Activated gamma-delta T cell (primary cell): ENCODE measurements at regions not wholly inside any gene's neighbourhood (a gene's known extent, or its start where the extent isn't known, plus 50 kb on each side); places are given as distances from the start of the nearest gene placed in this dataset.
"Not testable (repeated sequence)": the region's sequence is repeated elsewhere in the genome, so short reads cannot be mapped to it uniquely, and the experiment has no call there.

Source experiments
- DNase-seq: peaks from one replicate; lab custom pipeline; 2025; lab: John Stamatoyannopoulos, UW

DNA sequence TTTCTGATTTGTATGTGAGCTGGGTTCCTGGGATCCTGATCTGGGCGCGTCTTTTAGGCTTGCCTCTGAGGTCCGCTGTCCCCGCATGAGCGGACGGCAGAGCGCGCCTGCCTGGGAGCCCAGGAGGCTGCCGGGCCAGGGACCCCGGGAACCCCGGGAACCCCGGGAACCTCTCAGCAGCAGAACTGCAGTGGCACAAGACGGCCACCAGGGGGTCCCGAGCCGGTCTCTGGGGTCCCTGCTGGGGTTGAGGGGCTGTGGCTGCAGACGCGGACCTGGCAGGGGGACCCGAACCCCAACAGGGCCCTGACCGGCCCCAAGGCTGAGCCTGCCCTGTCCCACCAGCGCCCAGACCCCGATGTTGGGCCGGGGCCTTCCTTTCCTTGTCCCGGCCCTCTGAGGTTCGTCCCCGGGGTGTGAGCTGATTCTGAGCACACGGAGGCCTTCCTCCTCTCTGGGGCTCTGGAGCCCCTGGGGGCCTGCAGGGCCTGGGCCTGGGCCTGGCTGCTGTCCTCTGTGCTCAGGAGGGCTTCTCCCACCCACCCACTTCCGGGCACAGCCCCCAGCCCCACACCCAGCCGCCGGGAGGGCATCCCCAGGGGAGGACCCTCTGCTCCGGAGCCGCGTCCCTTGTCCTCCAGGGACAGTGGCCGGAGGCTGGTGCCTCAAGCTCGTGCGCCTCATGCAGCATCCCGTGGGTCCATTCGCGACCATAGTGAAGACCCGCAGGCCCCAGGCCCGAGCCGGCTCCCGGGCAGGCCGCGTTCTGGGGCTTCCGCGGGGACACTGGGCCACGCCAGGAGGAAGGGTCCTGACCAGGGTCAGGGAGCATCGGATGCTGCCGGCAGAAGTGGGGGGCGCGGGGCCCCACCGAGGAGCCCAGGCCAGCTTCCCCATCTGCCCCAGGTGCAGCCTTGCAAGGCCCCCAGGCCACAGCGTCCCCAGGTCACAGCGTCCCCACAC is 152.9 kb downstream of the TMEM121 start:
- DNase-seq, result not testable (repeated sequence)

DNA sequence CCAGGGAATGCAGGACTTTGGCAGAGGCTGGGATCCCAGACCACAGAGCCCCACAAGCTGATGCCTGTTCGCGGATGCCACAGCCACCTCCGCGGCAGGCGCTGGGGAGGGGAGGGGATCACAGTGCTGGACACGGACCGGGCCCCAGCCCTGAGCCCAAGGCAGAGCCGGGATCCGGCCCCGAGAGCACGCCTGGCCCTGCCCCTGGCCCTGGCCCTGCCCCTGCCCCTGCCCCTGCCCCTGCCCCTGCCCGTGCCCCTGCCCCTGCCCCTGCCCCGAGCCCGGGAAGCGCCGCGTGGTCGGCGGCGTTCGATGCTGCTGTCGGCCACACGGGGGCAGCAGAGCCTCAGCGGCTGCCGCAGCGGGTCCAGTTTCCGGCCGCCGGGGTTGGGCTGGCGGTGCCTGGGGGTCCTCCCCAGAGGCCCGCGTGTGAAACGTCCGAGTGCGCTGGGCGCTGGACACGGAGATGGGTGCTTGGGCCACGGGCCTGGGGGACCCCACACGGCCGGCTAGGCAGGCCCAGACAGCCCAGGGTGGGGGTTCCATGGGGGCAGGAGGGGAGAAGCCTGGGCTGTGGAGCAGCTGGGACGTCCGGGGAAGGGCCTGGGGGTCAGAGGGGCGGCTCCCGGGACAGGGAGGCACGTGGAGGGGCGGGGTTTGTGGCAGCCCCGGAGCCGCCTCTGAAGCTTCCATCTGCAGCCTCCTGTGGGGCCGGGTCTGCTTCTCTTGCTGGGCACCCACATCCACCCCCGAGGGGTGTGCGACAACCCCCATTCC is 153.8 kb downstream of the TMEM121 start:
- DNase-seq, result not testable (repeated sequence)

DNA sequence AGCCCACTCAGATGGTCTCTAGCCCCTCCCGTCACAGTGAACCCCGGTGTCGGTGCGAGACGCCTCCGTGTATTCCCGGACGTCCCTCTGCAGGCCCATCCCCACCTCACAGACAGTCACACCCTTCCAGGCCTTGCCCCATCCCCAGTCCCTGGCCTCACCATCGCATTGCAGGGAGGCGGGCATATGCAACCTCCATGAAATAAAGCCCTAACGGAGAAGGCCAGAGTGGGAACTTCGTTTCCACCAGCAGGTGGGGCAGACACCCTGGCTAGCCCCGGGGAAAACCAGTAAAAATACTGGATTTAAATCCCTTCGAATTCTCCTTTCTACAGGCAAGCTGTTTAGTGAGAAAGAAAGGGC is 154.3 kb downstream of the TMEM121 start:
- DNase-seq, result not testable (repeated sequence)

DNA sequence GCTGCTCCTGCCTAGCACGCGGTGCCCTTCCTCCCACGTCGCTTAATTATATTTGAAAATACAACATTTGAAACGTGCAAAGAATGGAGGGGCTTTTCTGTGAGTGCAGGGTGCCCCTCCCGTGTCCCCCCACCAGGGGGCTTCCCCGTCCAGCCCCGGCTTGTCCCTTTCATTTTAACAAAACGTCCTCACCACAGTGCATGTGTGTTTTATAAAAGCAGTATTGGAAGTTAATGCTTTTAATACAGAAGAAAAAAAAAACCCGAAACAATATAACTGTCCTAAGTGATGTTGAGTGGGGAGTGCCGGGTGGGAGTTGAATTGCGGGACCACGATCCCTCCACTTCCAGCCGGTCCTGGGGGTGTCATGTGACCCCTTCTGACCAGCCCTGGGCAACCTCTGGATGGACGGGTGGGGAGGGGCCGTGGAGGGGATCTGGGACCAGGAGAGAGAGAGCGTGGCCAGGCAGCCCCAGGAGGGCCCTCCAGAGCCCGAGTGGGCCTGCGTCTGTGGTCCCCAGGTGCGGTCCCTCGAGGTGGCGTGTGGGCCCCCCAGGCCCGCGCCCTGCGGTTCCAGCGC is 155.3 kb downstream of the TMEM121 start:
- not testable (repeated sequence) for DNase-seq

DNA sequence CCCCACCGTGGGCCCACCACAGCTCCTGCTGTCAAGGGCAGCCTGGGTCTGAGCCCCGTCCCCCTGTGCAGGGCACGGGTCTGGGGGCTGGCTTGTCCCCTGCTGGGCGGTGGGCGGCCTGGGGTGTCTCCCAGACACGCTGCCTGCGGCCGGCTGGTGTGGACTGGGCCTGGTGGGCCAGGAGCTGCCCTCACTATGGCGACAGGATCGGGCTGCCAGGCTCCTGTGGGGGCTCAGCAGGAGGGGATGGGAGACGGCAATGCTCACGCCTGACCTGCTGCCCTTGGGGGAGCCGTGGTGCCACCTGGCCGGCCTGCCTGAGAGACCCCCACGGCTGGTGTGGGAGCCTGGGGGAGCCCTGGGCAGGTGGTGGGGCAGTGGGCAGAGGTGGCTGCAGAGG is 156.1 kb downstream of the TMEM121 start:
- DNase-seq, result not testable (repeated sequence)

DNA sequence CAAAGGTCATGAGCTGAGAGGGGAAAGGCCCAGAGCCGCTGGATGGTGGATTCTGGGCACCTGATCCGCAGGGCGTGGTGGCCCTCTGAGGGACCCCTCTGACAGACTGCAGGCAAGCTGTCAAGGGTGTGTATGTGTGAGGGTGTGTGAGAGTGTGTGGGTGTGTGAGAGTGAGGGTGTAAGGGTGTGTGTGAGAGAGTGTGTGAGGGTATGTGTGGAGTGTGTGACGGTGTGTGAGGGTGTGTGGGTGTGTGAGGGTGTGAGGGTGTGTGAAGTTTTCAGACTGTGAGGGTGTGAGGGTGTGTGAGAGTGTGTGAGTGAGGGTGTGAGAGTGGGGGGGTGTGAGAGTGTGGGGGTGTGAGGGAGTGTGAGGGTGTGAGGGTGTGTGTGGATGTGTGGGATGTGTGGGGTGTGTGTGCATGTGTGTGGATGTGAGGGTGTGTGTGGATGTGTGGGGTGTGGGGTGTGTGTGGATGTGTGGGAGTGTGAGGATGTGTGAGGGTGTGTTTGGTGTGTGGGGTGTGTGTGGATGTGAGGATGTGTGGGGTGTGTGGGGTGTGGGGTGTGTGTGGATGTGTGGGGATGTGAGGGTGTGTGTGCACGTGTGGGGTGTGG is 156.7 kb downstream of the TMEM121 start:
- DNase-seq, result no peak

DNA sequence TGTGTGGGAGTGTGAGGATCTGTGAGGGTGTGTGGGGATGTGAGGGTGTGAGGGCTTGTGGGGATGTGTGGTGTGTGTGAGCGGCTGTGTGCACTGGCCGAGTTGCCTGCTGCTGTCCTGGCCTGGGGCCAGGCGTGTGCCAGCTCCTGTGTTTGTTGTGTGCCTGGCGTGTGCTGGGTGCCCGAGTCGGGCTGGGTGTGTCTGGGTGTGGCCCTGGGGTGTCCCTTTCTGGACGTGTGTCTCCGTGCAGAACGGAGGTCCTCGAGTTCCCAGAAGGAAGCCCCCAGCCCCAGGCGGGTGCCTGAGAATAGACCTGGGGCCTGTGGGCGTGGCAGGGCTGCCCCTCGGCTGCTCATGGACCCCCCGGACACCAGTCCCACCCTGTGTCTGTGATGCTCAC is 157.7 kb downstream of the TMEM121 start:
- DNase-seq, result not testable (repeated sequence)

DNA sequence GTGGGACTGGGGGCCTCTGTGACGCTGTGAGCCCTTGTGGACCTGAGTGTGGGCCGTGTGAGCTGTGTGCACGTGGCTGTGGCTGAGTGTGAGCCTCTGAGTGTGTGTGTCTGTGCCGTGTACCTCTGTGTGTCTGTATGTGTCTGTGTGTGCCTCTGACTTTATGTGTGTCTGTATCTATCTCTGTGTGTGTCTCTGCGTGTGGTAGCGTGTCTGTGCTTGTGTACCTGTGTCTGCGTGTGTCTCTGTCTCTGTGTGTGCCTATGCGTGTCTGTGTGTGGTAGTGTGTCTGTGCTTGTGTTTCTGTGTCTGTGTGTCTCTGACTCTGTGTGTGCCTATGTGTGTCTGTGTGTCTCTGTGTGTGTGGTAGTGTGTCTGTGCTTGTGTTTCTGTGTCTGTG is 158.2 kb downstream of the TMEM121 start:
- not testable (repeated sequence) for DNase-seq

DNA sequence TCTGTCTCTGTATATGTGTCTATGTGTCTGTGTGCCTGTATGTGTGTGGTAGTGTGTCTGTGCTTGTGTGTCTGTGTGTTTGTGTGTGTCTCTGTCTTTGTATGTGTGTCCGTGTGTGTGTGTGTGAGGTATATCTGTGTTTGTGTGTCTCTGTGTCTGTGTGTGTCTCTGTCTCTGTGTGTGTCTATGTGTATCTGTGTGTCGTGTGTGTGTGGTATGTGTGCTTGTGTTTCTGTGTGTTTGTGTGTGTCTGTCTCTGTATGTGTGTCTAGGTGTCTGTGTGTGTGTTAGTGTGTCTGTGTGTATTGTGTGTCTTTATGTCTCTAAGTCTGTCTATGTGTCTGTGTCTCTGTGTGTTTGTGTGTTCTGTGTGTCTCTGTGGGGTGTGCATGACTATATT is 158.6 kb downstream of the TMEM121 start:
- DNase-seq, result no peak

DNA sequence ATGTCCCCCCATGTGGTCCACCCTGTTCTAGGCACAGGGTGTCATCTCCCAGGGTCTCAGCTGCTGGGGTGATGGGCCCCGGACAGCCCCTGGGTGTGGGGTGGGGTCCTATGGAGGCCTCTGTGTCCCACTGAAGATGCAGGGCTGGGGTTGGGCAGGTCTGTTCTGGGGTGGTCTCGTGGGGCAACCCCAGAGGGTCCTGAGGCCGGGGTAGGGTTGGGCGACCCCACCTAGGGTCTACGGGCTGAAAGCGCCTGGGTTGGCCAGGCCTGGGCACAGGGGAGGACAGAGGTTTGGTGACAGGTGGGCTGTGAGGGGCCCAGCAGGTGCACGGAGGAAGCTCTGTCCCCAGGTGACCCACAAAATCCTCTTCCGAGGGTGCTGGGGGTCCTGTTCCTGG is 159.2 kb downstream of the TMEM121 start:
- not testable (repeated sequence) for DNase-seq

DNA sequence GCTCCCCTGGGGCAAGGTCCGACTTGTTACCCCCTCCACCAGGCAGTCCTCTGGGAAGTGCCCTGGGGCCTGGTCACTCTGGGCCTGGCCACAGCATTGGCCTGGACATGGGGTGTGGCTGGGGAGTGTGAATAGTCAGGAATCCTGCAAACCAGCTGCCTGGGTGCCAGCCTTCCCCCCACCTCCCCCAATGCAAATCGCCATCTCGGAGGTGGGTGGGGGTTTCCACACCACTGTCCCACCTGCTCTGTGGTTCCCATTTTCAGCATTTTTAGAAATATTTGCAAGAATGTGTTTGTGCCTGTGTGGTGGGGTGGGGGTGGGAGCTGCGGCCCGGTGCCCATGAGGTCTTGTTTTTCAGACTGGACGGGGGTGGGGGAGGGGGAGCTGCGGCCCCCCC is 159.7 kb downstream of the TMEM121 start:
- DNase-seq, result not testable (repeated sequence)

DNA sequence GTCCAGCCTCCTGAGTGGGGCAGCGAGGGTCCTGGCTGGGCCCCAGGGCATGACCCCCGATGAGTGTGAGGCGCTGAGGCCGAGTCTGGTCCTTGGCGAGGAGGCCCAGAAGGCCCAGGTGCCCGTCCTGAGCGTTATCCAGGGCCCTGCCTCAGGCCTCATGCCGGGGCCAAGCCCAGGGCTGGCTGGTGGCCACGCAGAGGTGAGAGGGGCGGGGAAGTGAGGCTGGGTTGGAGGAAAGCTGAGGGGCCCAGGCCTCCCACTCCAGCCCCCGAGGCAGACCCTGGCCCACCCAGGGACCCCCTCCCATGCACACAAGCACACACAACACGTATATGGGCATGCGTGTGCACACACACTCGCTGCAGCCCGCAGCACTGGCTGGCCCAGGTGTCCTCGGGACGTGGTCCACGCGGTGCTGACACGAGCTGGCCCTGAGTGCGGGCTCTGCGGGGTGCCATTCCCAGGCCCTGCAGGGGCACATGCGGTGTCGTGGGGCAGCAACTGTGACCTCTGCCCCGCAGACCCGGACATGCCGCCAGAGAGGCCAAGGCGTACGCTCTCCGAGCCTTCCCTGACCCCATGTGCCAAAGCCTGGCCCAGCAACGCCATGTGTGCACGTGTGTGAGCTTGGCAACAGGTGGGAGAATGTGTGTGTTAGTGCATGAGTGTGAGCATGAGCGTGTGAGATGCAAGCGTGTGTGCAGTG is 160.2 kb downstream of the TMEM121 start:
- not testable (repeated sequence) for DNase-seq

DNA sequence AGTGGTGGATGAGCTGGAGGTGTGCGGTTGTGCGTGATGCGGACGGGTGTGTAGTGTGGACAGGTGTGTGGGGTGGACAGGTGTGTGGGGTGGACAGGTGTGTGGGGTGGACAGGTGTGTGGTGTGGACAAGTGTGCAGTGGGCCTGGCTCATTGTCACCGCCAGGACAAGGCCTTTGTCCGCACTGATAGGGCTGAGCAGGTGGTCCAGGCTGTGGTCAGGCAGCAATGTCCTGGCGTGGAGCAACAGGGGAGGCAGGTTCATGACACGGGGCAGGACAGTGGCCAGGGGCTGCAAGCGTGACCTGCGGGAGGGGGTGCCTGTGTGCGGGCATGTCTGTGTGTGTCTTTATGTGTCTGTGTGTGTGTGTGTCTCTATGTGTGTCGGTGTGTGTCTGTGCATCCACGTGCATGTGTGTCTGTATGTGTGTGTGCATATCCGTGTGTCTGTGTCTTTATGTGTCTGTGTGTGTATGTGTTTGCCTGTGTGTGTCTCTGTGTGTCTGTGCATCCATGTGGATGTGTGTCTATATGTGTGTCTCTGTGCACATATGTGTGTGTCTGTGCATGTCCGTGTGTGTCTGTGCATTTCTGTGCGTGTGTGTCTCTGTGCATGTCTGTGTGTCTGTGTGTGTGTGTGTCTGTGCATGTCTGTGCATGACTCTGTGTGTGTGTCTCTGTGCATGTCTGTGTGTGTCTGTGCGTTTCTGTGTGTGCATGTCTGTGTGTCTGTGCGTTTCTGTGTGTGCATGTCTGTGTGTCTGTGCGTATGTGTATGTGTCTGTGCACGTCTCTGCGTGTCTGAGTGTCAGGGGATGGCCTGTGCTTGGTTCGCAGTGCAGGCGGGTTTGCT is 161.0 kb downstream of the TMEM121 start:
- DNase-seq, result not testable (repeated sequence)

DNA sequence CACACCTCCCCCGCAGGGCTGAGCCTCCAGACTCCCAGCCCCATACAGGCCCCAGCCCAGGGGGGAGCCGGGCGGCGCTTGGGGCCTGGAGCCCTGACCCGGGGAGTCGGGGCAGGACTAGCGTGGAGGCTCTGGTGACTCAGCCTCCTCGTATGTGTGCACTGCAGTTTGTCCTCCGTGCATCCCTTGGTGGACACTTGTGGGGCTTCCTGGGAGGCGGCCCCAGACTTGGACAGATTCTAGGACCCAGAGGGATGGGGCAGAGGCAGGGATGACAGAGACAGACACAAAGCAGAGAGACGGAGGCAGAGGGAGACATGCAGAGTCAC is 161.6 kb downstream of the TMEM121 start:
- not testable (repeated sequence) for DNase-seq

DNA sequence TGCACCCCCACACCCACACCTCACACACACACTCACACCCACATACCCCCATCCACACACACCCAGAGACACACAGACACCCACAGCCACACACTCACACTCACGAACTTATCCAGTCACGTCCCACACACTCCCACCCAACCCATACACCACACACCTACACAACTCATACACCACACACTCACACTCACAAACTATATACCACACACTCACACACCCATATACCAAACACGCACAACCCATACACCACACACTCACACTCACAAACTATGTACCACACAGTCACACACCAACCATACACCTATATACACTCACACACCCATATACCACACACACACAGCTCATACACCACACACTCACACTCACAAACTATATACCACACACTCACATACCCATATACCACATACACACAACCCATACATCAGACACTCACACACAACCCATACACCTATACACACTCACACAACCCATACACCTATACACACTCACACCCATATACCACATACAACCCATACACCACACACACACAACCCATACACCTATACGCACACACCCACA is 162.4 kb downstream of the TMEM121 start:
- DNase-seq, result not testable (repeated sequence)

DNA sequence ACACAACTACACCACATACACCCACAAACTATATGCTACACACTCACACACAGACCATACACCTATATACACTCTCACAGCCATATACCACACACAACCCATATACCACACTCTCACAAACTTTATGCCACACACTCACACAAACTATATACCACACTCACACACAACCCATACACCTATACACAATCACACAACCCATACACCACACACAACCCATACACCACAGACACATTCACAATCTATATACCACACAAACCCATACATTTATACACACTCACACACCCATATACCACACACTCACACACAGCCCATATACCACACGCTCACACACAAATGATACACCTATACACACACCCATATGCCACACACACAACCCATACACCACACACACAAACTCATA is 163.3 kb downstream of the TMEM121 start:
- no peak for DNase-seq

DNA sequence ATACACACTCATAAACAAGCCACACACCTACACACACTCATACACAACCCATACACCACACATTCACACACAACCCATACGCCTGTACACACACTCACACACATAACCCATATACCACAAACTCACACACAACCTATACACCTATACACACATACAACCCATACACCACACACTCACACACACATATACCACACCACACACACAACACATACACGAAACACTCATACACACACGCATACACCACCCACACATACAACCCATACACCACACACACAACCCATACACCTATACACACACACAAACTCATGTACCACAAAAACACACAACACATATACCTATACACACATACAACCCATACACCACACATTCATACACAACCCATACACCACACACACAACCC is 164.3 kb downstream of the TMEM121 start:
- DNase-seq, result no peak

DNA sequence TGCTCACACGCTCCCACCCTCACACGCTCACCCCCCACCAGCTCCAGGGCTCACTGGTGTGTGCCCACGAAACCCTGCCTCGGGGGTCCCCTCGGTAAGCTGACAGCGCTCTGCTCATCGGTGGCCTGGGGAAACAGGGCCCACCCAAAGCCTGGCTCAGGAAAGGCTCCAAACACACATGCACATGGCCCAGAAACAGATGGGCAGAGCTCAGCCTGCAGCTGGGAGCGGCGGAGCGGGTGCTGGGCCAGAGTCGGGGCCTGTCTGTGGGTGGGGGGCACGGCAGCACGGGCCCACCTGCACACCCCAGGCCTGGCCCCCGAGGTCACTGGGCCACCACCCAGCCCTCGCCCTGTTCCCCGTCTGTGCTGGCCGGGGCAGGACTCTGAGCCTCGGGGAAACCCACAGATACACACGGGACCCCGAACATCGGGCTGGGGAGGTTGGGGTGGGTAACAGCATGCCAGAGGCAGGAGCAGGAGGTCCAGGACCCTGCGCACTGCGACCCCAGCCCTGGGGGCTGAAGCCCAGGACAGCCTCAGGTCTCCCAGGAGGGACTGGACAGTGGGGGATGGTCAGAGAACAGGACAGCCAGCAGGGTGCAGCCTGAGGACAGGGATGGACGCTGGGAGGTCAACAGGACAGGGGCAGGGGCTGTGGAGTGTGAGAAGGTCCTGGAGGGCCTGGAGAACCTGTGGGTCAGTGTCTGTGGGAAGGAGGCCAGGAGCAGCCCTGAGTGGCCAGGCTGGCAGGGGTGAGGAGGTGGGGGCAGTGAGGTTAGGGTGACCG is 165.1 kb downstream of the TMEM121 start:
- DNase-seq, result not testable (repeated sequence)

DNA sequence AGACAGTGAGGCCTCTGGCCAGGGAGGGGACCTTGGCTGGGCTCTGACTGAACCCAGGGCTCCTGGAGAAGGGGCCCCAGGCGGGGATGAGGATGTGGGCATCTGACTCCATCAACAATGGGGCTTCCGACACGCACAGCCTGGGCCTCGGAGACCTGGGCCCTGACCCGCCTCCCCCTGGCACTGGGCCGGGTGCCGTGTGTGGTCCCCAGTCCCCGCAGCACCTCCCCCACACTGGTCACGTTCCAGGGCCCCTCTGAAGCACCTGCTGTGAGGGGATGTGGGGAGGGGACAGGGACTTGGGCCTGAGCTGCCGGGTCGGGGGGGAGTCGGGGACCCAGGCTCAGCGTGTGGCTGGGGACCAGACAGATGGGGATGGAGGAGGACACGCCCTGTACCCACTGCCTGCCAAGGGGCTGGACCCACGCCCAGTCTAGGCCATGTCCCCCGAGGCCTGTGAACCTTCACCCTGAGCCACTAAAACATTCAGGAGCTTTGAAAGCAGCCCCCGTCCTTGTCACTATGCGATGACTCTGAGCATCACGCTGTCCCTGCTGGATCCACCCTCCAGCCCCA is 165.8 kb downstream of the TMEM121 start:
- not testable (repeated sequence) for DNase-seq
